HG03280 (cell line): ENCODE measurements at regions not wholly inside any gene's neighbourhood (a gene's known extent, or its start where the extent isn't known, plus 50 kb on each side); places are given as distances from the start of the nearest gene placed in this dataset.
A peak's percentile ranks its signal among the peaks of the same experiment; 100 is the strongest.

Experiments used
- ATAC-seq: cut with Tn5 transposase; IDR thresholded peaks from one replicate; pipeline ENCODE4 v1.9.1; 2021; ENCODE audit warnings: mild to moderate bottlenecking, moderate library complexity; ENCODE audit not compliant: unreplicated experiment

GRCh38 chr1:118366286-118366685 is 181.3 kb upstream of the SPAG17 start:
- no peak for ATAC-seq

- no peak for ATAC-seq
These were observed 179.9 kb upstream of the SPAG17 start for GRCh38 chr1:118364882-118365281.

- no peak for ATAC-seq
These were observed 178.4 kb upstream of the SPAG17 start for GRCh38 chr1:118363396-118363795.

GRCh38 chr1:118360817-118361216 is 175.8 kb upstream of the SPAG17 start:
- no peak for ATAC-seq

- ATAC-seq, result no peak
These were observed 161.9 kb upstream of the SPAG17 start for GRCh38 chr1:118346936-118347335.

- no peak for ATAC-seq
These were observed 156.2 kb upstream of the SPAG17 start for GRCh38 chr1:118340928-118341910.

GRCh38 chr1:118339400-118340124 is 154.5 kb upstream of the SPAG17 start:
- no peak for ATAC-seq

- no peak for ATAC-seq
These were observed 153.9 kb upstream of the SPAG17 start for GRCh38 chr1:118338936-118339335.

- no peak for ATAC-seq
These were observed 152.3 kb upstream of the SPAG17 start for GRCh38 chr1:118337346-118337745.

- ATAC-seq, result peak; percentile 93
These were observed 150.3 kb upstream of the SPAG17 start for GRCh38 chr1:118335331-118335732.

- ATAC-seq, result no peak
These were observed 149.5 kb upstream of the SPAG17 start for GRCh38 chr1:118334506-118334905.

GRCh38 chr1:118333601-118334210 is 148.7 kb upstream of the SPAG17 start:
- ATAC-seq, result no peak

- ATAC-seq, result no peak
These were observed 142.1 kb upstream of the SPAG17 start for GRCh38 chr1:118326960-118327629.

- ATAC-seq, result no peak
These were observed 140.7 kb upstream of the SPAG17 start for GRCh38 chr1:118325550-118326225.

- ATAC-seq, result no peak
These were observed 138.2 kb upstream of the SPAG17 start for GRCh38 chr1:118323246-118323645.

GRCh38 chr1:118322331-118322730 is 137.3 kb upstream of the SPAG17 start:
- ATAC-seq, result no peak

- ATAC-seq, result no peak
These were observed 136.8 kb upstream of the SPAG17 start for GRCh38 chr1:118321840-118322239.

- no peak for ATAC-seq
These were observed 133.0 kb upstream of the SPAG17 start for GRCh38 chr1:118317842-118318614.

GRCh38 chr1:118306851-118307250 is 121.8 kb upstream of the SPAG17 start:
- ATAC-seq, result no peak
